ENCODE measurements at regions not wholly inside any gene's neighbourhood (a gene's known extent, or its start where the extent isn't known, plus 50 kb on each side); places are given as distances from the start of the nearest gene placed in this dataset.

DNA sequence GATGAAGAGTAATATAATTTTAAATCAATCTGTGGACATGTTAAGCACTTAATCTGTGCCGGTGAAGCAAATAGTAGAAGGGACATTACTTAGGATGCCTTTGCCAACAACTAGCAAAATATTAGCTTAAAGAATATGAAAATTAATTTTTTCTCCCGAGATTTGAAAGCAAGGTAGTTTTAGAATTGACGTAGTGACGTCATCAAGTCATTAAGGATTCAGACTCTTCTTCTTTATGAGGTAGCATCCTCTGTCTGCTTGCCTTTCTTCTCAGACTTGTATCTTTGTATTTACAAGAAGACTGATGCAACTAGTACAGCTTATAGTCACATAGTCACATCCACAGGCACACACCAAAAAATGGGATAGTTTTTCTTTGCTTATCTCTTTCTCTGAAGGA is 374.4 kb downstream of the MMUT start:
- no peak overlapping the region for H3K4me3 ChIP-seq (ENCODE audit: low read depth, low read length)
- TF ChIP-seq, protein P1, sequence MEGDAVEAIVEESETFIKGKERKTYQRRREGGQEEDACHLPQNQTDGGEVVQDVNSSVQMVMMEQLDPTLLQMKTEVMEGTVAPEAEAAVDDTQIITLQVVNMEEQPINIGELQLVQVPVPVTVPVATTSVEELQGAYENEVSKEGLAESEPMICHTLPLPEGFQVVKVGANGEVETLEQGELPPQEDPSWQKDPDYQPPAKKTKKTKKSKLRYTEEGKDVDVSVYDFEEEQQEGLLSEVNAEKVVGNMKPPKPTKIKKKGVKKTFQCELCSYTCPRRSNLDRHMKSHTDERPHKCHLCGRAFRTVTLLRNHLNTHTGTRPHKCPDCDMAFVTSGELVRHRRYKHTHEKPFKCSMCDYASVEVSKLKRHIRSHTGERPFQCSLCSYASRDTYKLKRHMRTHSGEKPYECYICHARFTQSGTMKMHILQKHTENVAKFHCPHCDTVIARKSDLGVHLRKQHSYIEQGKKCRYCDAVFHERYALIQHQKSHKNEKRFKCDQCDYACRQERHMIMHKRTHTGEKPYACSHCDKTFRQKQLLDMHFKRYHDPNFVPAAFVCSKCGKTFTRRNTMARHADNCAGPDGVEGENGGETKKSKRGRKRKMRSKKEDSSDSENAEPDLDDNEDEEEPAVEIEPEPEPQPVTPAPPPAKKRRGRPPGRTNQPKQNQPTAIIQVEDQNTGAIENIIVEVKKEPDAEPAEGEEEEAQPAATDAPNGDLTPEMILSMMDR (IDR thresholded peaks at IDR 0.05; ENCODE audit: low read depth, low read length) = no peak
- no peak for DNase-seq (ENCODE audit: low read depth, low spot score)
- in situ Hi-C loops (cut with HindIII; ENCODE audit: low sequenced_read_pairs) = no loop called here

DNA sequence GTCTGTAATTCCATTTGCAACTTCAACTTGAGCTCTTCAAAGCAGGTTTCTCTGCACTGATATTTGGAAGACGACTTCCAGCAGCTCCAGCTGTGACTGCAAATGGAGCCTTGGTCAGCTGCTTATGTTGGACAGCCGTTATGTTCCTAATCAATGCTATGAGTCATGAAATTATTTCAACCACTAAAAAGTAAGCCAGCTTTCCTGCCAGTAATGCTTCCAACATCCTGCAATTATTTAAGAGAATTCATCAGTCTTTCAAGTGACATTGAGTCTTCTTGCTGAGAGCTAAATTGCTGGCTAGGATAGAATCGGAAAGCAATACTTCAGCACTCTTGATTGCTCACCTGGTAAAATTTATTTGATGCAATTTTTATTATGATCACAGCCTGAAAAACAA is 375.7 kb downstream of the MMUT start:
- in situ Hi-C loops (cut with HindIII; ENCODE audit: low sequenced_read_pairs) = no loop called here
- peak; percentile 9 for DNase-seq (ENCODE audit: low read depth, low spot score)
- TF ChIP-seq, protein P1 (IDR thresholded peaks at IDR 0.05; ENCODE audit: low read depth, low read length) = no peak
- H3K4me3 ChIP-seq (ENCODE audit: low read depth, low read length) = no peak overlapping the region

DNA sequence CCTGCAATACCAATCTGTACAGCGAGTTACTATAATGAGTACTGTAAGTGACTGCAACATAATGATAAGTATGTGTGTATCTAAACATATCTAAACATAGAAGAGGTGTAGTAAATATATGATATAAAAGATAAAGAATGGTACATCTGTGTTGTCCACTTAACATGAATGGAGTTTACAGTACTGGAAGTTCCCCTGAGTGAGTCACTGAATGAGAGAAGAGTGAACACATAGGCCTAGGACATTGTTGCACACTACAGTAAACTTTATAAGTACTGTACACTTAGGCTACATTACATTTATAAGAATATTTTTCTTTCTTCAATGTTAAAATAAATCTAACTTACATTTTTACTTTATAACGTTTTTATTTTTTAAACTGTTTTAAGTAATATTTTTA is 380.4 kb downstream of the MMUT start:
- no peak overlapping the region for H3K4me3 ChIP-seq (ENCODE audit: low read depth, low read length)
- TF ChIP-seq, protein P1 (IDR thresholded peaks at IDR 0.05; ENCODE audit: low read depth, low read length) = no peak
- DNase-seq (ENCODE audit: low read depth, low spot score) = no peak
- in situ Hi-C loops (cut with HindIII; ENCODE audit: low sequenced_read_pairs) = no loop called here

DNA sequence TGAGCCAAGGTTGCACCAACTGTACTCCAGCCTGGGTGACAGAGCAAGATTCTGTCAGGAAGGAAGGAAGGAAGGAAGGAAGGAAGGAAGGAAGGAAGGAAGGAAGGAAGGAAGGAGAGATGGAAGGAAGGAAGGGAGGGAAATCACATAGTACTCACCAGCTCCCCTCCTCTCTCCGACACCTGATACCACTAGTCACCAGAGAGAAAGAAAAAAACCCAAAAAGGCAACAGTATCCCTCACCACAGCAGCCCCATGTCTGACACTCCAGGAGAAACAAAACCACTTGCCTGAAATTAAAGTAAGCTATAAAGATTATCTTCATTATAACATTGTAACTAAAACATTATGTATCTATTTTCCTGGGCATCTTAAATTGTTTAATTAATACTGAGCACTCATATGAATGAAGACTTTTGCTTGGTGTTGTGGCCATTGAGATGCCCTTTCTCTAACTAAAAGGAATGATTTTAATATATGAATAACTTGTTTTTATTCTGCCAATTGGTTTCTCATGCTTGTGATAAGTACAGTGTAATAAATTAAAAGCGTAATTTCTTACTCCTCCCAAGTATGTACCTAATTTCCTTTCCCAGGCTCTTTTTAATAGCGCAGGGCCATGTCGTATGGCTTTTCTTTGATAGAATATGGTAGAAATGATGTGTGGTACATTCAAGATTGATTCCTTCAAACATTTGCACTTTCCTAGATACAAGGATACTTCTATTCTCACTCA is 390.0 kb downstream of the MMUT start:
- DNase-seq (ENCODE audit: low read depth, low spot score) = no peak
- no peak overlapping the region for H3K4me3 ChIP-seq (ENCODE audit: low read depth, low read length)
- in situ Hi-C loops (cut with HindIII; ENCODE audit: low sequenced_read_pairs) = no loop called here
- TF ChIP-seq, protein P1 (IDR thresholded peaks at IDR 0.05; ENCODE audit: low read depth, low read length) = no peak

DNA sequence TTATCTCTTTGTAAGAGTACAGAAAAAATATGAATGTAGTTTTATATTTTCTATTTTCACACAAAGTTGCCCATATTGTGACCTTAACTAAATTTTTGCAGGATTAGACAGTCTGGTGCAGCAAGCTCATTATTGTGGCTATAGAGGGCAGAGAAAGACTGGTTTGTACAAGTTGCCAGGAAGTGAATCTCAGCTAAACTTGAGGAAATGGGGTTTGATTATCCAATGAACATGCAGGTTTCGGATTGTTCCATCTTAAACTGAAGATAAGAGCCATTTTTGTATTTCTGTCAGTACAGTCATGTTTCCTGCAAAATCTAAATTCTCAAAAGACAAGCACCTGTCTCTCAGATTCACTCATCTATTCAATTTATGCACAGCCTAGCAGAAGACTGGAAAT is 390.9 kb downstream of the MMUT start:
- in situ Hi-C loops (cut with HindIII; ENCODE audit: low sequenced_read_pairs) = no loop called here
- TF ChIP-seq, protein P1 (IDR thresholded peaks at IDR 0.05; ENCODE audit: low read depth, low read length) = no peak
- H3K4me3 ChIP-seq (ENCODE audit: low read depth, low read length) = no peak overlapping the region
- DNase-seq (ENCODE audit: low read depth, low spot score) = no peak

DNA sequence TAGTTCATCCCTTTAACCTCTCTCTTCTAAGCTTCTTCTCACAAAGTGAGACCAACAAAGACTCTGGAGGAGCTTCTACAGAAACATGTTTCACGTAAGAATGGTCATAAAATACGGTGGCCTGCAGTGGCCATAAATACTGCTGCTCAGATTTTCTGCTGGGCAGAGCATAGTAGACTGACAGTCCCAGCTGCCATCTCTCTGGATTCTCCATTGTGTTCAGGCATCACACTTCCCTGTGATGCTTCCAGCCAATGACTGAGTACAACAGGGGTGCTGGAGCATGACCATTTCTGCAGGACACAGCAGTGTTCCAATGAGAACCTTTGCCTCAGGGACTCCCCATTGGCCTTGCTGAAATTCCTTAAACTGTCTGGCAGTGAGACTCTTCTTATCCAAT is 392.6 kb downstream of the MMUT start:
- no peak overlapping the region for H3K4me3 ChIP-seq (ENCODE audit: low read depth, low read length)
- TF ChIP-seq, protein P1 (IDR thresholded peaks at IDR 0.05; ENCODE audit: low read depth, low read length) = no peak
- in situ Hi-C loops (cut with HindIII; ENCODE audit: low sequenced_read_pairs) = no loop called here
- no peak for DNase-seq (ENCODE audit: low read depth, low spot score)

All from astrocyte of the spinal cord (primary cell).